ENCODE measurements at regions not wholly inside any gene's neighbourhood (a gene's known extent, or its start where the extent isn't known, plus 50 kb on each side); places are given as distances from the start of the nearest gene placed in this dataset.

DNA sequence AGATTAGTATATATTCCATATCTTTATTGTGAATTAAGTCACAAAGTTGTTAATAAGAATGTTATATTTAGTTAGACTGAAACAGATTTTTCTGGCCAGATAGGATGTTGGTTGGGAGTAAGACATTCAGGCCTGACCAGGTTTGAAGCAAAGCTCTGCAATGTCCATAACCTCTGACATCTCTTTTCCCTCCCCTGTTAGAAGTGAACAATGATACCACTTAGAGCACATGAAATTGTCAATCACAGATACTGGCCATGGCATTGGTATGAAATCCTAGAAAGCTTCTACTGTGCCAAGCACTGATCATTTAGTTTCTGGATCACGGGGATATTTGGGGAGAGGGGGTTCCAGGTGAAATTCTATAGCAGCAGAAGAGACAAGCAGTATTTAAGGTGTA lies 1455.1 kb upstream of the CDH9 start:
- TF ChIP-seq, protein P1, sequence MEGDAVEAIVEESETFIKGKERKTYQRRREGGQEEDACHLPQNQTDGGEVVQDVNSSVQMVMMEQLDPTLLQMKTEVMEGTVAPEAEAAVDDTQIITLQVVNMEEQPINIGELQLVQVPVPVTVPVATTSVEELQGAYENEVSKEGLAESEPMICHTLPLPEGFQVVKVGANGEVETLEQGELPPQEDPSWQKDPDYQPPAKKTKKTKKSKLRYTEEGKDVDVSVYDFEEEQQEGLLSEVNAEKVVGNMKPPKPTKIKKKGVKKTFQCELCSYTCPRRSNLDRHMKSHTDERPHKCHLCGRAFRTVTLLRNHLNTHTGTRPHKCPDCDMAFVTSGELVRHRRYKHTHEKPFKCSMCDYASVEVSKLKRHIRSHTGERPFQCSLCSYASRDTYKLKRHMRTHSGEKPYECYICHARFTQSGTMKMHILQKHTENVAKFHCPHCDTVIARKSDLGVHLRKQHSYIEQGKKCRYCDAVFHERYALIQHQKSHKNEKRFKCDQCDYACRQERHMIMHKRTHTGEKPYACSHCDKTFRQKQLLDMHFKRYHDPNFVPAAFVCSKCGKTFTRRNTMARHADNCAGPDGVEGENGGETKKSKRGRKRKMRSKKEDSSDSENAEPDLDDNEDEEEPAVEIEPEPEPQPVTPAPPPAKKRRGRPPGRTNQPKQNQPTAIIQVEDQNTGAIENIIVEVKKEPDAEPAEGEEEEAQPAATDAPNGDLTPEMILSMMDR (IDR thresholded peaks at IDR 0.05; ENCODE audit: low read depth, low read length, poor library complexity, severe bottlenecking): no peak
- no peak for TF ChIP-seq EZH2phosphoT487 (IDR thresholded peaks at IDR 0.05; ENCODE audit: borderline replicate concordance, low read length)
